ENCODE measurements at regions not wholly inside any gene's neighbourhood (a gene's known extent, or its start where the extent isn't known, plus 50 kb on each side); places are given as distances from the start of the nearest gene placed in this dataset.

GRCh38 chr1:75992312-75992711, 60.1 kb upstream of the ASB17 start:
- ChIA-PET CTCF (no interaction called here), POLR2A (ENCODE audit: low non-redundant PET) (no interaction called here)
- TF ChIP-seq CTCF (conservative IDR thresholded peaks at IDR 0.05; ENCODE audit: low read depth), result no peak
- no peak overlapping the region for H3K27ac ChIP-seq
- no peak for DNase-seq (ENCODE audit: low spot score)

GRCh38 chr1:75993661-75994060, 61.5 kb upstream of the ASB17 start:
- CTCF ChIA-PET, result no interaction called here
- H3K27ac ChIP-seq, result no peak overlapping the region

GRCh38 chr1:75996196-75996595, 64.0 kb upstream of the ASB17 start:
- ChIA-PET CTCF (no interaction called here), POLR2A (ENCODE audit: low non-redundant PET) (no interaction called here)
- H3K27ac ChIP-seq, result no peak overlapping the region
- DNase-seq (ENCODE audit: low spot score), result no peak
- TF ChIP-seq CTCF (conservative IDR thresholded peaks at IDR 0.05; ENCODE audit: low read depth), result no peak

More at GRCh38 chr1:75993661-75994060, 61.5 kb upstream of the ASB17 start:
- POLR2A ChIA-PET (ENCODE audit: low non-redundant PET), result no interaction called here
- no peak for TF ChIP-seq CTCF (conservative IDR thresholded peaks at IDR 0.05; ENCODE audit: low read depth)
- DNase-seq (ENCODE audit: low spot score), result no peak

GRCh38 chr1:75999034-75999433, 66.8 kb upstream of the ASB17 start:
- no peak for TF ChIP-seq CTCF (conservative IDR thresholded peaks at IDR 0.05; ENCODE audit: low read depth)
- DNase-seq (ENCODE audit: low spot score), result no peak
- POLR2A ChIA-PET (ENCODE audit: low non-redundant PET), result no interaction called here
- H3K27ac ChIP-seq, result no peak overlapping the region
- CTCF ChIA-PET, result no interaction called here

GRCh38 chr1:76003946-76004345, 70.6 kb upstream of the ST6GALNAC3 start:
- ChIA-PET CTCF (no interaction called here), POLR2A (ENCODE audit: low non-redundant PET) (no interaction called here)
- no peak overlapping the region for H3K27ac ChIP-seq
- DNase-seq (ENCODE audit: low spot score), result no peak
- no peak for TF ChIP-seq CTCF (conservative IDR thresholded peaks at IDR 0.05; ENCODE audit: low read depth)

- H3K27ac ChIP-seq, result no peak overlapping the region
- TF ChIP-seq CTCF (conservative IDR thresholded peaks at IDR 0.05; ENCODE audit: low read depth), result no peak
- ChIA-PET POLR2A (ENCODE audit: low non-redundant PET) (no interaction called here), CTCF (no interaction called here)
- DNase-seq (ENCODE audit: low spot score), result no peak
Observed at GRCh38 chr1:76005765-76006164, 68.8 kb upstream of the ST6GALNAC3 start.

- ChIA-PET CTCF (no interaction called here), POLR2A (ENCODE audit: low non-redundant PET) (no interaction called here)
- DNase-seq (ENCODE audit: low spot score), result no peak
- H3K27ac ChIP-seq, result no peak overlapping the region
- no peak for TF ChIP-seq CTCF (conservative IDR thresholded peaks at IDR 0.05; ENCODE audit: low read depth)
Observed at GRCh38 chr1:76006234-76006633, 68.3 kb upstream of the ST6GALNAC3 start.
